ENCODE measurements at regions not wholly inside any gene's neighbourhood (a gene's known extent, or its start where the extent isn't known, plus 50 kb on each side); places are given as distances from the start of the nearest gene placed in this dataset.

DNA sequence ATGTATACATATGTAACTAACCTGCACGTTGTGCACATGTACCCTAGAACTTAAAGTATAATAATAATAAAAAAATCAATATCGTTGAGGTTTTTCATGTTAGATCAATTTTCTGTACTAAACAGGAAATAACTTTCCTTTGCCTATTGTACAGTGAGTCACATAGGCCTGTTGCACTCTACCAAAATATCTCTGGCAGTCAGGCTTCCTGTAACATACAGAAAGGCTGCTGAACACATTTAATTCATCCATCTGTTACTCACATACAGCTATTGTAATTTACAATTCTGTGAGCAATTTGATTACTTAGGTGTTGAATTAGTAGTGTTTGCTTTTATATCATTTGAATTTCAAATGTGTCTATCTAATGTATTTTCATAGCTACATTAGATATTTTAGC lies 427.8 kb downstream of the TMA16 start:
- WGBS (ENCODE audit: insufficient coverage) = 11% methylated on average over 1 of the region's 2 CpGs
- Mint-ChIP-seq H3K36me3 (no peaks in the 10 kb centered on the region), H3K9me3 (peaks cover 0 to 2% of the 10 kb centered on the region in 2 donors), H3K27me3 (ENCODE audit: low read depth in 2 of 2) (no peaks in the 10 kb centered on the region), H3K27ac (no peak overlapping the region), H3K4me1 (no peaks in the 10 kb centered on the region), H3K4me3 (no peak overlapping the region)
- H3K9me3 ChIP-seq (ENCODE audit: control insufficient read depth, insufficient read depth, low read length) = no peaks in the 10 kb centered on the region
- H3K4me1 ChIP-seq (ENCODE audit: control insufficient read depth, insufficient read depth, low read length) = no peaks in the 10 kb centered on the region
- no peaks in the 10 kb centered on the region for H3K27me3 ChIP-seq (ENCODE audit: control insufficient read depth, insufficient read depth, low read length)
- H3K4me3 ChIP-seq (ENCODE audit: low read length) = no peak overlapping the region
- ATAC-seq = no peak
- H3K36me3 ChIP-seq (ENCODE audit: control insufficient read depth, insufficient read depth, low read length) = no peaks in the 10 kb centered on the region
- no peak overlapping the region for H3K27ac ChIP-seq (ENCODE audit: low read length)
- intact Hi-C loops (cut with micrococcal nuclease) = no loop called here
- DNase-seq = no peak
- TF ChIP-seq, protein P1, sequence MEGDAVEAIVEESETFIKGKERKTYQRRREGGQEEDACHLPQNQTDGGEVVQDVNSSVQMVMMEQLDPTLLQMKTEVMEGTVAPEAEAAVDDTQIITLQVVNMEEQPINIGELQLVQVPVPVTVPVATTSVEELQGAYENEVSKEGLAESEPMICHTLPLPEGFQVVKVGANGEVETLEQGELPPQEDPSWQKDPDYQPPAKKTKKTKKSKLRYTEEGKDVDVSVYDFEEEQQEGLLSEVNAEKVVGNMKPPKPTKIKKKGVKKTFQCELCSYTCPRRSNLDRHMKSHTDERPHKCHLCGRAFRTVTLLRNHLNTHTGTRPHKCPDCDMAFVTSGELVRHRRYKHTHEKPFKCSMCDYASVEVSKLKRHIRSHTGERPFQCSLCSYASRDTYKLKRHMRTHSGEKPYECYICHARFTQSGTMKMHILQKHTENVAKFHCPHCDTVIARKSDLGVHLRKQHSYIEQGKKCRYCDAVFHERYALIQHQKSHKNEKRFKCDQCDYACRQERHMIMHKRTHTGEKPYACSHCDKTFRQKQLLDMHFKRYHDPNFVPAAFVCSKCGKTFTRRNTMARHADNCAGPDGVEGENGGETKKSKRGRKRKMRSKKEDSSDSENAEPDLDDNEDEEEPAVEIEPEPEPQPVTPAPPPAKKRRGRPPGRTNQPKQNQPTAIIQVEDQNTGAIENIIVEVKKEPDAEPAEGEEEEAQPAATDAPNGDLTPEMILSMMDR (IDR thresholded peaks at IDR 0.05) = no peak

DNA sequence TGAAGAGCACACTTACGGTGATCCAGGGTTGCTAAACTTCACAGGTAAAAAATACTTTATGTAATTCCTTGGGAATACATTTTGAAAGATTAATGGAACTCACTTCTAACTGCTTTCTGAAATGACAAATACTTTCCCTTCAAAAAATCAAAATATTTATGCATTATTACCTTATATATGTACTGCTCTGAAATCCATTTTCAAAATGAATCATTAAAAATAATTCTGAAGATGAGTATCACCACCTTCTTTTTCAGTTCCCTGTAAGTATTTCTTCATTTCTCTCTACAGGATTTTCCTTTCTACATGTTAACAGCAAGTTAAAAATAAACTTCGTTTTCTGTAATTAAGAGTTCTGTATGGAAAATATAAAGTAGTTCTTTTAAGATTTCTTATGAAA lies 428.6 kb downstream of the TMA16 start:
- H3K36me3 ChIP-seq (ENCODE audit: control insufficient read depth, insufficient read depth, low read length) = no peaks in the 10 kb centered on the region
- no peak for ATAC-seq
- H3K27me3 ChIP-seq (ENCODE audit: control insufficient read depth, insufficient read depth, low read length) = no peaks in the 10 kb centered on the region
- H3K9me3 ChIP-seq (ENCODE audit: control insufficient read depth, insufficient read depth, low read length) = no peaks in the 10 kb centered on the region
- peaks cover under 1 to 2% of the 10 kb centered on the region in 2 donors for H3K9me3 Mint-ChIP-seq
- no peaks in the 10 kb centered on the region for H3K4me1 ChIP-seq (ENCODE audit: control insufficient read depth, insufficient read depth, low read length)
- TF ChIP-seq, protein P1 (IDR thresholded peaks at IDR 0.05) = no peak
- WGBS (ENCODE audit: insufficient coverage) = no CpG with 5 or more reads among the region's 2 CpGs
- H3K27ac ChIP-seq (ENCODE audit: low read length) = no peak overlapping the region
- H3K4me3 ChIP-seq (ENCODE audit: low read length) = no peak overlapping the region
- no peaks in the 10 kb centered on the region for H3K27me3 Mint-ChIP-seq (ENCODE audit: low read depth in 2 of 2)
- H3K4me3 Mint-ChIP-seq = no peak overlapping the region
- no peaks in the 10 kb centered on the region for H3K36me3 Mint-ChIP-seq
- H3K4me1 Mint-ChIP-seq = no peaks in the 10 kb centered on the region
- intact Hi-C loops (cut with micrococcal nuclease) = no loop called here
- DNase-seq = no peak
- no peak overlapping the region for H3K27ac Mint-ChIP-seq

DNA sequence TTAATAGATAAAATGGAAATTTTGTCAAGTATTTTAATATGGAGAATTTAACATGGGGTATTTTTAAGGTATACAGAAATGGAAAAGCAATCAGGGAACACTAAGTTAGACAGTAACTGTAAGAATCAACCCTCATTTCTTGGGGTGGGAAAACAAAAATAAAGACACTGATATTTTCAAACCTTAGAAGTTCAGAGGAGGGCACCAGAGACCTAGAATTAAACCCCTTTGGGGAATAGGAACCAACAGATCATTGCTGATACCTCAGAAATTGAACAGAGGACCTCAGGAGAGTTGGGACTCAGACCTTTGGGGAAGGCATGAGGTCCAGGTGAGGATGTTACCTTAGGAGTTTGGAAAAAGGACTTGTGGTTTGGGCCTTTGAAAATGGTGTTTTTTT lies 435.6 kb downstream of the TMA16 start:
- H3K9me3 ChIP-seq (ENCODE audit: control insufficient read depth, insufficient read depth, low read length) = no peaks in the 10 kb centered on the region
- Mint-ChIP-seq H3K36me3 (no peaks in the 10 kb centered on the region), H3K4me1 (no peaks in the 10 kb centered on the region), H3K4me3 (no peak overlapping the region), H3K27ac (no peak overlapping the region), H3K9me3 (peaks cover 2 to 4% of the 10 kb centered on the region in 2 donors), H3K27me3 (ENCODE audit: low read depth in 2 of 2) (no peaks in the 10 kb centered on the region)
- H3K27me3 ChIP-seq (ENCODE audit: control insufficient read depth, insufficient read depth, low read length) = no peaks in the 10 kb centered on the region
- H3K36me3 ChIP-seq (ENCODE audit: control insufficient read depth, insufficient read depth, low read length) = no peaks in the 10 kb centered on the region
- H3K27ac ChIP-seq (ENCODE audit: low read length) = no peak overlapping the region
- no peak for DNase-seq
- no peak overlapping the region for H3K4me3 ChIP-seq (ENCODE audit: low read length)
- TF ChIP-seq, protein P1 (IDR thresholded peaks at IDR 0.05) = no peak
- no peaks in the 10 kb centered on the region for H3K4me1 ChIP-seq (ENCODE audit: control insufficient read depth, insufficient read depth, low read length)
- ATAC-seq = no peak
- intact Hi-C loops (cut with micrococcal nuclease) = no loop called here

DNA sequence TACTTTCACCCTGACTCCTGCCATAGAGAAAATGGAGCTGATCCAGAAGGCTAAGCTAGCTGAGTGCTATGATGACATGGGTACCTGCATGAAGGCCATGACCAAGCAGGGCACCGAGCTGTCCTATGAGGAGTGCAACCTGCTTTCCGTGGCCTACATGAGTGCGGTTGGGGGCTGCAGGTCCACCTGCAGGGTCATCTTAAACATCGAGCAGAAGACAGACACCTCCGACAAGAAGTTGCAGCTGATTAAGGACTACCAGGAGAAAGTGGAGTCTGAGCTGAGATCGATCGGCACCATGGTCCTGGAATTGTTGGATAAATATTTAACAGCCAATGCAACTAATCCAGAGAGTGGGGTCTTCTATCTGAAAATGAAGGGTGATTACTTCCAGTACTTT lies 438.0 kb downstream of the TMA16 start:
- H3K27ac ChIP-seq (ENCODE audit: low read length) = no peak overlapping the region
- Mint-ChIP-seq H3K4me3 (no peak overlapping the region), H3K36me3 (no peaks in the 10 kb centered on the region), H3K9me3 (peaks cover 2 to 6% of the 10 kb centered on the region in 2 donors), H3K4me1 (no peaks in the 10 kb centered on the region), H3K27ac (no peak overlapping the region), H3K27me3 (ENCODE audit: low read depth in 2 of 2) (no peaks in the 10 kb centered on the region)
- intact Hi-C loops (cut with micrococcal nuclease) = no loop called here
- no peak for ATAC-seq
- no peaks in the 10 kb centered on the region for H3K36me3 ChIP-seq (ENCODE audit: control insufficient read depth, insufficient read depth, low read length)
- H3K9me3 ChIP-seq (ENCODE audit: control insufficient read depth, insufficient read depth, low read length) = no peaks in the 10 kb centered on the region
- DNase-seq = no peak
- no peak overlapping the region for H3K4me3 ChIP-seq (ENCODE audit: low read length)
- no peaks in the 10 kb centered on the region for H3K4me1 ChIP-seq (ENCODE audit: control insufficient read depth, insufficient read depth, low read length)
- 94% methylated on average over 7 of the region's 7 CpGs for WGBS (ENCODE audit: insufficient coverage)
- TF ChIP-seq, protein P1 (IDR thresholded peaks at IDR 0.05) = no peak
- no peaks in the 10 kb centered on the region for H3K27me3 ChIP-seq (ENCODE audit: control insufficient read depth, insufficient read depth, low read length)

All from natural killer cell (primary cell).